NCI-H1417 (cell line): ENCODE measurements at regions not wholly inside any gene's neighbourhood (a gene's known extent, or its start where the extent isn't known, plus 50 kb on each side); places are given as distances from the start of the nearest gene placed in this dataset.

ENCODE experiments used
- DNase-seq, 3 experiments: peaks; one replicate each; lab custom pipeline; 2025; lab: John Stamatoyannopoulos, UW

- DNase-seq, result no peak
These were observed 75.7 kb upstream of the UBL3 start for GRCh38 chr13:29926098-29926476.

GRCh38 chr13:29925457-29926097, 75.2 kb upstream of the UBL3 start:
- peak; percentile 10 to 72 (median 11) for DNase-seq

- peak; percentile 20 to 65 (median 52) for DNase-seq
These were observed 74.3 kb upstream of the UBL3 start for GRCh38 chr13:29924482-29925350.

GRCh38 chr13:29923554-29924481, 73.4 kb upstream of the UBL3 start:
- DNase-seq, result peak; percentile 42 to 65 (median 47)

- no peak for DNase-seq
These were observed 72.5 kb upstream of the UBL3 start for GRCh38 chr13:29922896-29923295.

GRCh38 chr13:29922281-29922821, 71.9 kb upstream of the UBL3 start:
- no peak for DNase-seq

- DNase-seq, result no peak
These were observed 71.1 kb upstream of the UBL3 start for GRCh38 chr13:29921542-29921941.

GRCh38 chr13:29920025-29920643, 69.7 kb upstream of the UBL3 start:
- DNase-seq, result no peak

- no peak for DNase-seq
These were observed 68.4 kb upstream of the UBL3 start for GRCh38 chr13:29918845-29919244.

GRCh38 chr13:29917650-29918049, 67.2 kb upstream of the UBL3 start:
- DNase-seq, result peak in 2 of 3 experiments; percentile 1 to 15

GRCh38 chr13:29914581-29914980, 64.2 kb upstream of the UBL3 start:
- DNase-seq, result no peak

GRCh38 chr13:29911781-29912418, 61.5 kb upstream of the UBL3 start:
- no peak for DNase-seq

GRCh38 chr13:29909975-29910674, 59.7 kb upstream of the UBL3 start:
- DNase-seq, result no peak

GRCh38 chr13:29909081-29909730, 58.8 kb upstream of the UBL3 start:
- no peak for DNase-seq

- DNase-seq, result no peak
These were observed 58.1 kb upstream of the UBL3 start for GRCh38 chr13:29908416-29909080.

GRCh38 chr13:29907670-29908069, 57.3 kb upstream of the UBL3 start:
- DNase-seq, result no peak

- DNase-seq, result no peak
These were observed 56.1 kb upstream of the UBL3 start for GRCh38 chr13:29906432-29907011.

- no peak for DNase-seq
These were observed 55.4 kb upstream of the UBL3 start for GRCh38 chr13:29905845-29906244.

GRCh38 chr13:29903996-29904395, 53.6 kb upstream of the UBL3 start:
- no peak for DNase-seq
